ENCODE measurements at regions not wholly inside any gene's neighbourhood (a gene's known extent, or its start where the extent isn't known, plus 50 kb on each side); places are given as distances from the start of the nearest gene placed in this dataset.

DNA sequence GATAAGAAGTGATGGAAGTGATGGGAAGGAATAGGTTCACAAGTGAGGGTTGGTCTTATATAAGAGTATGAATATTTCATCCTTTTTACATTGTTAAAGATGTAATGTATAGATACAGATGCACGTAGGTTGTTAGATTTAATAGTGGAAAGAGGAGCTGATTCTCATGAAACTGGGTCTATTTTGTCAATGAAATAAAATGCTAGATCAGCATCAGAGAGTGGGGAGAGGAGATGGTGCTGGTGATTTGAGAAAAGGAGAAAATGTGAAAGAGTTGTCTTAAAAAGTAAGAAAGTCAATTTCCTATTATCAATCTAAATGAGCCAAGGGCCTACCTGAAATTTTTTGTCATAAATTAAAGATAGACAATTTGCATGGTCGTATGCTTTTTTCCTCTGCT, 82.8 kb upstream of the FYN start:
- H3K27ac Mint-ChIP-seq = no peak overlapping the region
- no peak for ATAC-seq
- no peak overlapping the region for H2AFZ ChIP-seq
- TF ChIP-seq EZH2phosphoT487 (IDR thresholded peaks at IDR 0.05; ENCODE audit: unreplicated experiment) (no peak), STAT1 (IDR thresholded peaks at IDR 0.05; ENCODE audit: unreplicated experiment) (no peak), ZNF114 (CRISPR knock-in tag; IDR thresholded peaks at IDR 0.05) (no peak), ZNF462 (CRISPR knock-in tag; IDR thresholded peaks at IDR 0.05) (no peak), NANOG (IDR thresholded peaks at IDR 0.05; ENCODE audit: borderline replicate concordance) (no peak), JUNB (IDR thresholded peaks at IDR 0.05; ENCODE audit: unreplicated experiment) (no peak), CREB1 (CRISPR knock-in tag; IDR thresholded peaks at IDR 0.05; ENCODE audit: low read depth) (no peak), POLR2AphosphoS5 (IDR thresholded peaks at IDR 0.05; ENCODE audit: low read depth) (no peak)
- TF ChIP-seq, protein P1, sequence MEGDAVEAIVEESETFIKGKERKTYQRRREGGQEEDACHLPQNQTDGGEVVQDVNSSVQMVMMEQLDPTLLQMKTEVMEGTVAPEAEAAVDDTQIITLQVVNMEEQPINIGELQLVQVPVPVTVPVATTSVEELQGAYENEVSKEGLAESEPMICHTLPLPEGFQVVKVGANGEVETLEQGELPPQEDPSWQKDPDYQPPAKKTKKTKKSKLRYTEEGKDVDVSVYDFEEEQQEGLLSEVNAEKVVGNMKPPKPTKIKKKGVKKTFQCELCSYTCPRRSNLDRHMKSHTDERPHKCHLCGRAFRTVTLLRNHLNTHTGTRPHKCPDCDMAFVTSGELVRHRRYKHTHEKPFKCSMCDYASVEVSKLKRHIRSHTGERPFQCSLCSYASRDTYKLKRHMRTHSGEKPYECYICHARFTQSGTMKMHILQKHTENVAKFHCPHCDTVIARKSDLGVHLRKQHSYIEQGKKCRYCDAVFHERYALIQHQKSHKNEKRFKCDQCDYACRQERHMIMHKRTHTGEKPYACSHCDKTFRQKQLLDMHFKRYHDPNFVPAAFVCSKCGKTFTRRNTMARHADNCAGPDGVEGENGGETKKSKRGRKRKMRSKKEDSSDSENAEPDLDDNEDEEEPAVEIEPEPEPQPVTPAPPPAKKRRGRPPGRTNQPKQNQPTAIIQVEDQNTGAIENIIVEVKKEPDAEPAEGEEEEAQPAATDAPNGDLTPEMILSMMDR (conservative IDR thresholded peaks at IDR 0.05; ENCODE audit: low read depth in 2 of 2) = no peak
- TF ChIP-seq, protein P2, sequence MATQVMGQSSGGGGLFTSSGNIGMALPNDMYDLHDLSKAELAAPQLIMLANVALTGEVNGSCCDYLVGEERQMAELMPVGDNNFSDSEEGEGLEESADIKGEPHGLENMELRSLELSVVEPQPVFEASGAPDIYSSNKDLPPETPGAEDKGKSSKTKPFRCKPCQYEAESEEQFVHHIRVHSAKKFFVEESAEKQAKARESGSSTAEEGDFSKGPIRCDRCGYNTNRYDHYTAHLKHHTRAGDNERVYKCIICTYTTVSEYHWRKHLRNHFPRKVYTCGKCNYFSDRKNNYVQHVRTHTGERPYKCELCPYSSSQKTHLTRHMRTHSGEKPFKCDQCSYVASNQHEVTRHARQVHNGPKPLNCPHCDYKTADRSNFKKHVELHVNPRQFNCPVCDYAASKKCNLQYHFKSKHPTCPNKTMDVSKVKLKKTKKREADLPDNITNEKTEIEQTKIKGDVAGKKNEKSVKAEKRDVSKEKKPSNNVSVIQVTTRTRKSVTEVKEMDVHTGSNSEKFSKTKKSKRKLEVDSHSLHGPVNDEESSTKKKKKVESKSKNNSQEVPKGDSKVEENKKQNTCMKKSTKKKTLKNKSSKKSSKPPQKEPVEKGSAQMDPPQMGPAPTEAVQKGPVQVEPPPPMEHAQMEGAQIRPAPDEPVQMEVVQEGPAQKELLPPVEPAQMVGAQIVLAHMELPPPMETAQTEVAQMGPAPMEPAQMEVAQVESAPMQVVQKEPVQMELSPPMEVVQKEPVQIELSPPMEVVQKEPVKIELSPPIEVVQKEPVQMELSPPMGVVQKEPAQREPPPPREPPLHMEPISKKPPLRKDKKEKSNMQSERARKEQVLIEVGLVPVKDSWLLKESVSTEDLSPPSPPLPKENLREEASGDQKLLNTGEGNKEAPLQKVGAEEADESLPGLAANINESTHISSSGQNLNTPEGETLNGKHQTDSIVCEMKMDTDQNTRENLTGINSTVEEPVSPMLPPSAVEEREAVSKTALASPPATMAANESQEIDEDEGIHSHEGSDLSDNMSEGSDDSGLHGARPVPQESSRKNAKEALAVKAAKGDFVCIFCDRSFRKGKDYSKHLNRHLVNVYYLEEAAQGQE (IDR thresholded peaks at IDR 0.05; ENCODE audit: unreplicated experiment) = no peak
- H3K27me3 ChIP-seq (ENCODE audit: insufficient read depth) = no peaks in the 10 kb centered on the region
- H3K9me2 ChIP-seq (ENCODE audit: insufficient read depth) = no peaks in the 10 kb centered on the region
- H3K27ac ChIP-seq (ENCODE audit: low read depth) = no peak overlapping the region
- peaks cover 25% of the 10 kb centered on the region for H3K4me1 Mint-ChIP-seq
- H4K20me1 ChIP-seq (replicated peaks; ENCODE audit: insufficient read depth) = no peaks in the 10 kb centered on the region
- H3K9me3 Mint-ChIP-seq = no peaks in the 10 kb centered on the region
- DNase-seq (ENCODE audit: low spot score) = no peak
- peaks cover 19% of the 10 kb centered on the region for H3K4me1 ChIP-seq (ENCODE audit: insufficient read depth)
- H3K4me2 ChIP-seq = no peak overlapping the region
- peaks cover 5% of the 10 kb centered on the region for H3K27me3 Mint-ChIP-seq (ENCODE audit: insufficient read depth, low read depth, poor library complexity)
- no peaks in the 10 kb centered on the region for H3K79me2 ChIP-seq (replicated peaks; ENCODE audit: insufficient read depth)
- H3K4me3 Mint-ChIP-seq = no peak overlapping the region
- H3F3A ChIP-seq (replicated peaks; ENCODE audit: low read depth) = no peaks in the 10 kb centered on the region
- H3K36me3 ChIP-seq (ENCODE audit: insufficient read depth) = no peaks in the 10 kb centered on the region
- no peaks in the 10 kb centered on the region for H3K36me3 Mint-ChIP-seq (ENCODE audit: low read depth)
- H3K4me3 ChIP-seq = no peak overlapping the region

Measured in GM23338 (cell line).